Endothelial cell (in vitro differentiated cells): ENCODE measurements at regions not wholly inside any gene's neighbourhood (a gene's known extent, or its start where the extent isn't known, plus 50 kb on each side); places are given as distances from the start of the nearest gene placed in this dataset.
A peak's percentile ranks its signal among the peaks of the same experiment; 100 is the strongest.

ENCODE experiments used
- DNase-seq: peaks from one replicate; pipeline ENCODE4 v3.0.0; 2021; ENCODE audit warnings: low spot score
- H3K27ac Mint-ChIP-seq: one replicate; pipeline ENCODE4 v1.8.0; 2021; ENCODE audit warnings: mixed read lengths, inconsistent platforms; ENCODE audit not compliant: unreplicated experiment
- H3K27me3 Mint-ChIP-seq: one replicate; pipeline ENCODE4 v1.8.0; 2021; ENCODE audit warnings: mild to moderate bottlenecking, moderate library complexity, mixed read lengths, inconsistent platforms; ENCODE audit not compliant: unreplicated experiment
- H3K36me3 Mint-ChIP-seq: one replicate; pipeline ENCODE4 v1.8.0; 2021; ENCODE audit warnings: mild to moderate bottlenecking, low read depth, mixed read lengths, inconsistent platforms; ENCODE audit not compliant: unreplicated experiment
- H3K4me1 Mint-ChIP-seq: one replicate; pipeline ENCODE4 v1.8.0; 2021; ENCODE audit warnings: mild to moderate bottlenecking, mixed read lengths, inconsistent platforms; ENCODE audit not compliant: unreplicated experiment
- H3K4me3 Mint-ChIP-seq: one replicate; pipeline ENCODE4 v1.8.0; 2021; ENCODE audit warnings: mild to moderate bottlenecking, mixed read lengths, inconsistent platforms; ENCODE audit not compliant: unreplicated experiment
- H3K9me3 Mint-ChIP-seq: one replicate; pipeline ENCODE4 v1.8.0; 2021; ENCODE audit warnings: mixed read lengths, inconsistent platforms; ENCODE audit not compliant: unreplicated experiment
- TF ChIP-seq, protein P1 (sequence below): fragments of 200-600 bp; sonication (generic); IDR thresholded peaks from one replicate; pipeline ENCODE4 v1.5.0; 2021; ENCODE audit warnings: antibody characterized with exemption; ENCODE audit not compliant: unreplicated experiment

DNA sequence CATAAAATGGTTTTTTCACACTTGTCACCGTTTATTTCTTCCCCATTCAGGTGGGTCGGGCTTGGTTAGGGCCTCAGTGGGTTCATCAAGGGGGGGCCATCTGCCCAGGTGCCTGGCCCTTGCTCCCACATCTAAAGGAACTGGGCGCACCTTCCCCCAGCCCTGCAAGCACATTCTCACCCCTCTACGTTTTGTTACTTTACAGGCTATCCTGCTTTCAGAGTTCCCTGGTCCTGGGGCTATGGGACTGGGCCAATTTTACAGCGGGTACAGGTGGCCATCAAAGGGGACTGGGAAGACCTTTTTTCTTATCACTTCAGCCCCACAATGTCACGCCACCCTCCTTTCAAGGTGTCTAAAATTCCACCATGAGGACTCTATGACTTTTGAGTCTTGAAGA lies 71.8 kb upstream of the HAAO start:
- H3K27ac Mint-ChIP-seq, result no peak overlapping the region
- H3K9me3 Mint-ChIP-seq, result peaks cover 7% of the 10 kb centered on the region
- H3K27me3 Mint-ChIP-seq, result peaks cover 7% of the 10 kb centered on the region
- no peak for DNase-seq
- H3K4me3 Mint-ChIP-seq, result no peak overlapping the region
- TF ChIP-seq, protein P1, sequence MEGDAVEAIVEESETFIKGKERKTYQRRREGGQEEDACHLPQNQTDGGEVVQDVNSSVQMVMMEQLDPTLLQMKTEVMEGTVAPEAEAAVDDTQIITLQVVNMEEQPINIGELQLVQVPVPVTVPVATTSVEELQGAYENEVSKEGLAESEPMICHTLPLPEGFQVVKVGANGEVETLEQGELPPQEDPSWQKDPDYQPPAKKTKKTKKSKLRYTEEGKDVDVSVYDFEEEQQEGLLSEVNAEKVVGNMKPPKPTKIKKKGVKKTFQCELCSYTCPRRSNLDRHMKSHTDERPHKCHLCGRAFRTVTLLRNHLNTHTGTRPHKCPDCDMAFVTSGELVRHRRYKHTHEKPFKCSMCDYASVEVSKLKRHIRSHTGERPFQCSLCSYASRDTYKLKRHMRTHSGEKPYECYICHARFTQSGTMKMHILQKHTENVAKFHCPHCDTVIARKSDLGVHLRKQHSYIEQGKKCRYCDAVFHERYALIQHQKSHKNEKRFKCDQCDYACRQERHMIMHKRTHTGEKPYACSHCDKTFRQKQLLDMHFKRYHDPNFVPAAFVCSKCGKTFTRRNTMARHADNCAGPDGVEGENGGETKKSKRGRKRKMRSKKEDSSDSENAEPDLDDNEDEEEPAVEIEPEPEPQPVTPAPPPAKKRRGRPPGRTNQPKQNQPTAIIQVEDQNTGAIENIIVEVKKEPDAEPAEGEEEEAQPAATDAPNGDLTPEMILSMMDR, result no peak
- peaks cover 7% of the 10 kb centered on the region for H3K36me3 Mint-ChIP-seq
- H3K4me1 Mint-ChIP-seq, result peaks cover 8% of the 10 kb centered on the region

DNA sequence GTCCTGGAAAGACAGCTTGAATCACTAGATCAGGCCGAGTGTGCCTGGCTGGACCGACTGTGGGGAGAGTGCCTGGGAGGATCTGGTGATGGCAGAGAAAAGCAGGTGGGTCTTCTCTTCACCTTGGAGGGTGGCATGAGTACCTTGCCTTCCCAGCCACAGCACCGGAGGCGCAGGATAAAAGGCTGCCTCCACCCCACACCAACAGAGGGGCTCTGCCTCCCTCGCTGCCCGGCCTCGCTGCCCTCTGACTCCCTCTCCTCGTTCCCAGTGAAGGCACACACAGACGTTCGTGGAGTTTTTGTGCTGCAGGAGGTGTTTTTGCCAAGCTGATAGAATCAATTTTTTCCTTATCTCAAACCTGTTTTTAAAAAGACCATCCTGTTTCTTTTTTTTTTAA lies 71.4 kb upstream of the HAAO start:
- Mint-ChIP-seq H3K27me3 (peaks cover 7% of the 10 kb centered on the region), H3K36me3 (peaks cover 3% of the 10 kb centered on the region), H3K4me1 (peaks cover 8% of the 10 kb centered on the region), H3K27ac (no peak overlapping the region), H3K4me3 (no peak overlapping the region), H3K9me3 (peaks cover 3% of the 10 kb centered on the region)
- DNase-seq, result no peak
- TF ChIP-seq, protein P1, result no peak

DNA sequence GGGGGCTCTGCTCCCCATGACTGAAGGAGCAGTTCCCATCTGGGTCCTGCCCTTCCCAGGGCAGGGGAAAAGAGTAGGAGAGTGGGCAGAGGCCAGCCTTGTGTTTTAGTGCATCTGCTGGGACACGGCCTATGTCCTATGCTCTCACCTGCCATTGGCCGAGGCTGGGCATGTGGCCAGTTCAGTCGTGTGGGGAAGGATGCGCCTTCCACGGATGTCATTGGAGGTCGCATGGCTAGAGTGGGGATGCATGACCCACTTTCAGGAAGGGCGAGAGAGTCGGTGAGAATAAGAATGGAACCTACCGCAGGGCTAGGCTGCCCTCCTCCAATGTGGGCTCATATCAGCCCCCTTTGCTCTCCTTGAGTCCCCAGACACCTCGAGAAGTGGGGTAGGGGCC lies 70.9 kb upstream of the HAAO start:
- Mint-ChIP-seq H3K27me3 (peaks cover 7% of the 10 kb centered on the region), H3K9me3 (no peaks in the 10 kb centered on the region), H3K4me3 (no peak overlapping the region), H3K36me3 (no peaks in the 10 kb centered on the region), H3K27ac (no peak overlapping the region), H3K4me1 (peaks cover 11% of the 10 kb centered on the region)
- no peak for DNase-seq
- TF ChIP-seq, protein P1, result no peak

DNA sequence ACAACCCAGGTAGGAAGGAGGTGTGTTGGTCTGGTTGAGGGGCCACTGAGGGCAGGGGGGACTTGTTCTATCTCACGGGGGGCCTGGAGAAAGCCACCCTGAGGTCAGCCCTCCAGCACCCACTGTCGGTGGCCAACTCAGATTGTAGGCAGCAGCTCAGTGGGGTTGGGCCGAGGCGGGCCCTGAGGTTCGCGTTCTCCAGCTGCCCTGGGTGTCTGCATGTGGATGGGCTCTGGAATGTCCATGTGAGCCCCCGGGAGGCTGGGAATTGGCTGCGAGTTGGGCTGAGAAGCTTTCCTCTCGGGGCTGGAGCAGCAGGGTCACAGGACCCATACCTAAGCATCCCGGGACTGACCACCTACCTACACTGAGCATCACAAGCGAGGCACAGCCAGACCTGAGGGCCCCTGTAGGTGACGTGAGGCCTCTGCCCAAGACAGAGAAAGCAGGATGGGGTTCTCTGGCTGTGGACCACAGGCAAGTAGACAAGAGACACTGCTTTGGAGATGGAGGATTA lies 70.3 kb upstream of the HAAO start:
- peaks cover 14% of the 10 kb centered on the region for H3K4me1 Mint-ChIP-seq
- H3K36me3 Mint-ChIP-seq, result no peaks in the 10 kb centered on the region
- H3K27ac Mint-ChIP-seq, result peak overlapping the region; percentile 16
- H3K4me3 Mint-ChIP-seq, result no peak overlapping the region
- H3K9me3 Mint-ChIP-seq, result no peaks in the 10 kb centered on the region
- DNase-seq, result no peak
- TF ChIP-seq, protein P1, result no peak
- peaks cover 6% of the 10 kb centered on the region for H3K27me3 Mint-ChIP-seq

DNA sequence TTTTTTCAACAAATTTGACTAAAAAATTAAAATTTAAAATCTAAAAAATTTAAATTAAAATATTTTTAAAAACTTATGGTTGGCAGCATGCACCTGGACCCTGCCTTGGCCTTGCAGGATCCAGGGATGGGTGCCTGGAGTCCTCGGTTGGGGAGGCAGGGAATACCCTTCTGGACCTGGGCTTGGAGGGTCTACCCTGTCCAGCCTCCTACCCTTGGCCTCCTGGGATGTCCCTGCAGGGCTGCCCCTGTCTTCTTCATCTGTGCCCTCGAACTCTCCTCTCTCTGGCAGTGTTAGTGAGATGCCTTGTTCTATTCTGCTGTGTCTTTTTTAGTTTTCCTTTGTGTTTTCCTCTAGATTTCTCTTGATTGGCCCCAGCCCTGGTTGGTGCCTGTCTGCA lies 68.9 kb upstream of the HAAO start:
- TF ChIP-seq, protein P1, result no peak
- H3K27me3 Mint-ChIP-seq, result peaks cover 5% of the 10 kb centered on the region
- no peak overlapping the region for H3K4me3 Mint-ChIP-seq
- H3K27ac Mint-ChIP-seq, result no peak overlapping the region
- peaks cover 16% of the 10 kb centered on the region for H3K4me1 Mint-ChIP-seq
- no peak for DNase-seq
- no peaks in the 10 kb centered on the region for H3K36me3 Mint-ChIP-seq
- H3K9me3 Mint-ChIP-seq, result no peaks in the 10 kb centered on the region
